NCI-H82 treated with DMSO at 0.1 percent for 48 hours (cell line): ENCODE measurements at regions not wholly inside any gene's neighbourhood (a gene's known extent, or its start where the extent isn't known, plus 50 kb on each side); places are given as distances from the start of the nearest gene placed in this dataset.

Source experiments
- DNase-seq: peaks from one replicate; lab custom pipeline; 2025; ENCODE audit not compliant: unreplicated experiment; lab: John Stamatoyannopoulos, UW

DNA sequence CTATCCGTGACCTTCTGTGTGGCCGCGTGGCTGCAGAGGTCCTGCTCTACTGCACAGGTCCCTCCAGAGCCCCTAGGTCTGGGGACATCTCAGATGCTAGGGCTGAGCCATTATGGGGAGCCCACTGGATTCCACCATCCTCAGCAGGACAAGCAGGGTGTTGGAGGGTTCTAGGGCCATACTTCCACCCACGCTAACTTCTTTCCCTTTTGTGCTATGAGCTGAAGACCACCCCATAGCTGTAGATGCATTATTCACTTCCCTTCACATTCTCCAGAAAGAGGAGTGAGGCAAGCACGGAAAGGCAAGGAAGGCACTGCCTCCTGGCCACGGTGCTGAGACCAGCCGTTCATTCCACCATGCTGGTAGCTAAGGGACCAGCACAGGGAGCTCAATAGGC, 149.5 kb upstream of the MYCN start:
- no peak for DNase-seq

DNA sequence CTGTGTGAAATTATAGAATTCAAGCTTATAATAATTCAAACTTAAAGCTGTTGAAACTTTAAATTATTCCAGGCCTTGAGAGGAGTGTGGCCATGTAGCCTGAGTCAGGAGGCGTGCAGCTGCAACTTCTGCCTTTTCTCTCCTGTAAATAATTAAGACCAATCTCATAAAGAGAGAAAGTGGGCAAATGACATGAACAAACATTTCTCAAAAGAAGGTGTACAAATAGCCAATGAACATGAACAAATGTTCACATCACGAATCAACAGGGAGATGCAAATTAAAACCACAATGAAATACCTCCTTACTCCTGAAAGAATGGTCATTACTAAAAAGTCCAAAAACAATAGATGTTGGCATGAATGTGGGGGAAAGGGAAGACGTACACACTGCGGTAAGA, 149.1 kb upstream of the MYCN start:
- no peak for DNase-seq

DNA sequence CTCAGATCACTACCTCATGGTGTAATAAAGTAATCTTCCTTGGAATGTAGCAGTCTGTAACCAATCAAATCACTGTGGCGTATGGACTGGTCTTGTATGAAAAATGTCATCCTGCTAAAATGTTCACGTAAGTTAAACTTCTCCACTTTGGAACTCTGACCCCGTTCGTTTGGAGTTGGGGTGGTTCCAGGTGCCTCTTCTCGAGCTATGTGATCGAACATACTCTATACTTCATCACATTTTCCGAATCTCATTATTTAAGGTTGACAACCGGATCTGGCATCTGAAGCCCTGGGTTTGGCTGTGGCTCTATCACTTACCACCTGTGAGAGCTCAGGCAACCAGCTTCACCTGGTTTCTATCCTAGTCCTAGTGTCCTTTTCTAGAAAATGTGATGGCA, 148.0 kb upstream of the MYCN start:
- no peak for DNase-seq

DNA sequence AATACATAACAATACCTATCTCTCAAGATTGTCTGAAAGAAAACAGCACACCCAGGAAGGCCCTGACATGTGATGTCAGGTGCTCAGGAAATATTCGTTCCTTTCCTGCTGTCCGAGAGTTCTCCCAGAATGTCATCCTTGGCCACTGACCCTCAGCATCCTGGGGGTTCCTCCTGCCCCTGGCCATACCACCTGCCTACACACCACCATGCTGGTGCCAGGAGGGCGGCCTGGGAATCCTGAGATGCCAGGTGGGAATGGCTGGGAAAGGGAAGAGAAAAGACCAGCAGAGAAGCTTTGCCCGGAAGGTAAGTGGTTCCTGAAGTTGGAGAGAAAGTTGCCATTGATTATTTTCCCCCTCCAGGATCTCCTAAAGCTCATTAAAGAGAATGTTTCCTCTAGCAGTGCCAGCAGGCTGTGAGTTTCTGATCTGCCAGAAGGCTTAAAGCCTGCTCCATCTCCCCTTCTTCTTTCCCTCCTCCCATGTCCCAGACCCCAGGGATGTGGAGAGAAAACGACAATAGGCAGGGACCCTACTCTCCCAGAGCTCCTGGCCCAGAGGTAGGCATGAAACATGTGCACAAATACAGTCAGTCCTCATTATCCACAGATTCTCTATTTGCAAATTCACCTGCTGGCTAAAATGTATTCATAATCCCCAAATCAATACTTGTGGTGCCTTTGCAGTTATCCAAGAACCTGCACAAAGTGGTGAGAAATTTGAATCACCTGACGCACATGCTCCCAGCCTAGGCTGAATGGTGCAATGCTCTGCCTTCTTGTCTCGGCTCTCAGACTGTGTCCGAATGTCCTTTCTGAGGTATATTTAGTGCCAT, 147.1 kb upstream of the MYCN start:
- DNase-seq: no peak

DNA sequence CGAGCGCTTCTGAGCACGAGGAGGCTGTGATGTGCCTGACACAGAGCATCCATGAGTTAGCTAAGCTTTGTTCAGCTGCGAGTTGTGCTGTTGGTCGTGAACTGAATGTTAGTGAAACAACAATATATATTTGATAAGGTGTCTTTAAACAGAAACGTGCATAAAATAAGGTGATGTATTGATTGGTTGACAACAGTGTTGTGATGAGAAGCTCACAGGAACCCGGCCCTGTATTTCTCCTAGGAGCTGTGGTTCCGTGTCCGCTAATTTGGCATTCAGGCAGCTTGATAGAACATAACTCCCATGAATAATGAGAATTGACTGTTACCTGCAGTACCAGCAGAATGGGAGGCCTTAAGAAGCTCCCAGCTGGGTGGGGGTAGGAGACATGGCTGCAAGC, 146.4 kb upstream of the MYCN start:
- no peak for DNase-seq

DNA sequence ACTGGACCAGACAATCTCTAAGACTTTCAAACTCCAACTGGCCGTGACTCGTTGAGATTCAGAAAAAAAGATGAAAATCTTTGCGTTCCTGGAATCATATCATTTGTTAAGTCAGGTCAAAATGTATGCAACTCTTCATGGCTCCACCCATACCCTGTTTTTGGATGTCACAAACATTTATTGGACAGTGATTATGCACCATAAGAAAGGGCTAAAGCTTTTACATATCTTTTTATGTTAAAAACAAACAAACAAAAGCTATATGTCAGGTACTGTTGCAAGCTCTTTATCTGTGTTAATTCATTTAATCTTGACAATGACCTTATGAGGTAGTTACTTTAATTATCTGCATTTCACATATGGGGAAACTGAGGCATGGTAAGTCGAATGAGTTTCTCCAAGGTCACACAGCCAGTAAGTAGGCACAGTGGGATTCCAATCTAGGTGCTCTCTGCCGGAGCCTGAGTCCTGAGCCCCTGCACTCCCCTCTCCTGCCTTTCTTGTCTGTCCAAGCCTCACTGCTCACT, 145.7 kb upstream of the MYCN start:
- no peak for DNase-seq

DNA sequence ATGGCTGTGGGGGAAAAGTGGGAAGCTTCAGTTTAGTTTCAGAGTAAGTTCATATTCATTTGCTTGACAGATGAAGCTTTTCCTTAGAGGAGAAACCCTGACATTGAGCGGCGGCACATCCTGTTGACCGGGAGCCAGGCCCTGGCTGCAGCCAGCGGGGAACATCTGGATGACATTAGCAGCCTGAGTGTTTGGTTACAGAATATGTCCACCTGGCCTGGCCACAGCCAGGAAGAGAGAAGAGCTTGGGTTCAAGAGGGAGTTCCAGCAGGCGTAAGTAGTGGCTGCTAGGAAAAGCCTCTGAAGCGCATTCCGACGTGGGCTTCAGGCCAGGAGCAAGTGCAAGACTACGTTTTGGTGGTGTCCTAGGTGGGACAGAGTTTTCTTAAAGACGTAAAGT, 144.9 kb upstream of the MYCN start:
- DNase-seq: no peak

DNA sequence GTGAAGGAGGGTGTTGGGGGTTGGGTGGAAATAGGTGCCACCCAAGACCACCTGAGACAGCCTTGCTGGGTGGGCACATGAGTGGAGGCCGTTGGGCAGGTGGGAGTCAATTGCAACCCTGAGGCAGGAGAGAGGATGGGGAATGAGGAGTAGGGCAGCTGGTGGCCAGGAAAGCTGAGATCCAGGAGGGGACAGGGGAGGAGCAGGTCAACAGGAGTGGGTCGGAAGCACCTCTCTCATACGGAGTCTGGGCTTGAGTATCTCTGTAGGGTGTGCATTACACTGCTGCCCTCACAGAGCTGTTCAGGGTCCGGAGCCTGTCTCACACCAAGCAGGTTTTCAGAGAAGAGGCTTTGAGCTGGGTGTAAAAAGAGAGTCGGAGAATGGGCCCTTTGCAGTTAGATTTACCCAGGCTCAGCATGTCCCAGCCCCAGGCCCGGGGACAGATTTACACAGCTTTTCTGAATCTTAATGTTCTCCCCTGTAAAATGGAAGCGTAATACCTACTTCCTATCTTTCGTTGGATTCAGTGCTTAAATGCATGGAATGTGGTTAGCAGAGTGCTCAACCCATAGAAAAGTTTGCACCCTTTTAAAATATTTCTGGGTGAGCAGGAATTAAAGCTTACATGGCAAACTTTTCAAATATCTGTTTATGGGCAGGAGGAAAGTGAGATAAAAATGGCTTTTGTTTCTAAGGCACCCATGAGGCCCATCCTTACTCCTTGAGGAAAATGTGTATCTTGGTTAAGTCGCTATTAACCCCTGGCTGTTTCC, 144.0 kb upstream of the MYCN start:
- no peak for DNase-seq

DNA sequence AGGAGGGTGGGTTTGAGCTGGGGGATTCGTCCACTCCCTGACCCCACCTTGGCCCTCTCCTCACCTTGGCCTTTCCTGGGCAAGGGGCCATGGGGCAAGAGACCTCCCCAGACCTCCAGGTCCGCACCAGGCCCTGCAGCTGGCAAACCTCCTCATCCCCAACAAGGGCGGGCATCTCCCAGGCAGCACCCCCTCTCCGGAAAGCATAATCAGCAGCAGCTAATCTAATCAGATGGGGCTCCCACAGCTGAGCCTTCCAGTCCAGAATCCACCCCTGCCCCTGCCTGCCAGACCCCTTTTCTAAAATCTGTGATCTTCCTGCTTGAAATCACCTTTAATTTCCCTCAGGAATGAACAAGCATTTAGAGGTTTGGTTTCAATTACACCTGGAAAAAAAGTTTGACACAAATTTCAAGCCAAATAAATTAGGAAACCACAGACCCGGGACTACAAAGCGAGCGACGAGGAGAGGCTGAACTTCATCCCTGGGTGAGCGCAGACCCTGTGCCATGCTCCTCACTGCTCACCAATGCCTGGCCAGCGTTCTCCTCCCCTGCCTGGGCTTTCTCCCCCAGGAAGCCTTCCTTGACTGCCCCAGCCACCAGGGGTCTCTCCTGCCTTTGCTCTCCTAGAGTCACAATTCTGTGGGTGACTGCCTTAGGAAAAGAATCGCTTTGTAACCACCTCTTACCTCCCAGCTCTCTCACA, 143.0 kb upstream of the MYCN start:
- peak; percentile 22 for DNase-seq

DNA sequence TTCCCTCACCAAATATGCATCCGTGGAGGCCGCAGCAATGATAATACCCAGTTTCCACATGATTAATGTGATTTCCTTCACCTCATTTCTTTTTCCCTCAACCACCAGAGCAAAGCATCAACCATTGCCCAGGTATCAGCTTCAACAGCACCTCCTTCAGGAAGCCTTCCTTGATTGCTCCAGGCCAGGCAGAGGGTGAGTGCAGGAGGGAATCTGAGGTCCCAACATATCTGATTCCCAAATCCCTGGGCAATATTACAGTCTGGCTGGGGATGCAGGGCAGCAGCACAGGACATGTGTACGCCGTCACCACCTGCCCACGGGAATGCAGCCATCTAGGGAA, 142.4 kb upstream of the MYCN start:
- no peak for DNase-seq

DNA sequence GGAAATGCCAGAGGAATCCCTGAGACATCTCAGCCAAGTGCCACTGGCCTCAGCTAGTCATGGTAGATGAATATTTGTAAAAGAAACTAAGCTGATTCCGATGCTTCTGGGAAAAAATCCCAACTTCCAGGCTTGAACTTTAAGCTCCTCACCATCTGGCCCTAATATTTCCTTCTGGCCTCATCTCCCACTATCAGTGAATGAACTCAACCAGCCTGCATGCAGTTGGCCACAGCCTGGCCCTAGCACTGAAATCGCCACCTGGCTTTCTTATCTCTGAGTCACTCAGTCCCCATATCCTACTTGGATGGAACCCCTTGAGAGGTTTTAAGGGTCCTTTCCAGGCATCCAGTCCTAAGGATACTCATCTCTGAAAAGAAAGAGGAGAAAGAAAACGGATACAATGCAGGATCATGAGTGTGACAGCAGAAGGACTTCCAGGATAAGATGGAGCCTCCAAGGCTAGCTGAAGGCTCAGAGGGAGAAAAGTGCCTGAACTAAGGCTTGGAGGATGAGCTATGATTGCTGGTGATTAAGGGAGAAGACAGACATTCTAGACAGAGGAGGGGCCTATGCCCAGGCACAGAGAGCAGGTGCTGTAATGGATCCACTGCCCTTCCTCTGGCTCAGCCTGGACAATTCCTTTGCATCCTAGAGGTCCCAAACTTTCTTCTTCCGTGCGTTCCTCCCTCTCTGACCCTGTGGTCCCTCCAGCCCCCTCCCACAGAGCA, 141.5 kb upstream of the MYCN start:
- DNase-seq: peak; percentile 73

DNA sequence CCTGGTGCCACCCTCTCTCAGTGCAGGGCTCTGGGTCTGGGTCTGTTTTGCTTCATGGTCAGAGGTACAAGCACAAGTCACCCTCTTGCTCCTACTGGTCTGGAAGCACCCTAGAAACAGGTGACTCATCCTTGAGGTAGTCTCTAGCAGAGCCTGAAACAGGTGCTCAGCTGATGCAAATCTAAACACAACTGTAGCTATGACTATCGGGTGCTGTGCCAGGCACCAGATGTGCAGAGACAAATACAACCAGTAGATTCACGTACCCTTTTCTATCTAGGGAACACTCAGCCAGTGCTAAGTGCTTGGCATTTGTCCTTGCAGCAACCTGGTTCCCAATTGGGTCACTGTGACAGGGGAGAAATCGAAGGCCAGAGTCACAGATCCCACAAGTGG, 140.9 kb upstream of the MYCN start:
- no peak for DNase-seq

DNA sequence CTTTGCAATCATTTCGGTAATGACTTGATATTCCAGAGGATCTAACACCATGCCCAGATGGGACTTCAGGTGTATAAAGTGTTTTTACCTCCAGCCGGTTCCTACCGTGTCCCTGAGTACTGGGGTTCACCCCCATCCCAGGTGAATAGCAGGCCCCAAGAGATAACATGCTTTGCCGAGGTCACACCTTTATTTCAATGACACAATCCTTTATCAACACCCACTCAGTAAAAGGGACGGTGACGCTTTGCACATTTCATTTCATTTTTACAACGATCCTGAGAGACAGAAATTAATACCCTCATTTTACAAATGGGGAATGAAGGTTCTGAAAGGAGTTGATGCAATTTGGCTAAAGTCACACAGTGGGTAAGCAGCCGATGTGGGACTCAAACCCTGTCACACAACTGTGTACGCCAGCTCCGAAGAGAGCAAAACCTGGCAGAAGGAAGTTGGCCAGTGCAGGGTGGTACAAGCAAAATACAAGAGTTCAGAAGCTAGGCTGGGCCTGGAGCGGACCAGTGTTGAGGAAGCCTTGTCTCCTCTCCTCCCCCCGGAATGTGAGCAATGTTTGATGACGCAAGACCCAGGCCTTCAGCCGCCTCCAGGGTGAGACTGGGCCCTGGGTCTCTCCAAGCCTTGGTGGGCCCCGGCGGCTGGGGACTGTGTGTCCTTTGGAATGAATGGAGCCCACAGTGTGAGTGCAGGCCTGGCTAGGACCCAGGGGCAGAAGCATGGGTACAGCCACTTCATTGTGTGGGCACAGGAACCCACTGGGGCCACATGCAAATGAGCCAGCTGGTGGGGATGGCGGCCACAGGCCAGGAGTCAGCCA, 139.6 kb upstream of the MYCN start:
- no peak for DNase-seq

DNA sequence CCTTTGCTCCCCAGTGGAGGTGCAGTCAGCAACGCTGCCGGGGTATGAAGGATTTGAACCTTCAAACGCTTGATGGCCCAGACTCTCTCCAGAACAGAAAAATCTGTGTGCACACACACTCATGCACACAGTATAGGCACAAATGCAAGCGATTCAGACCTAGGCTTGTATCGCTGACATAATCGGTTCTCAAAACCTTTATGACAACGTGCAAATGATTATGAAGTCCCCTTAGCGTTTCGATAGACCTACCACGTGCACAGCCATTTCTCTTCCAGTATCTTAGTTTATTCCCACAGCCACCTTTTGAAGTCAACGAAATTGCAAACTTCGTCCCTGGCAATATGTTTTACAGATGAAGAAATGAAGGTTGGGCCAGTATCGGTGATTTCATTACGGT, 138.9 kb upstream of the MYCN start:
- DNase-seq: no peak

DNA sequence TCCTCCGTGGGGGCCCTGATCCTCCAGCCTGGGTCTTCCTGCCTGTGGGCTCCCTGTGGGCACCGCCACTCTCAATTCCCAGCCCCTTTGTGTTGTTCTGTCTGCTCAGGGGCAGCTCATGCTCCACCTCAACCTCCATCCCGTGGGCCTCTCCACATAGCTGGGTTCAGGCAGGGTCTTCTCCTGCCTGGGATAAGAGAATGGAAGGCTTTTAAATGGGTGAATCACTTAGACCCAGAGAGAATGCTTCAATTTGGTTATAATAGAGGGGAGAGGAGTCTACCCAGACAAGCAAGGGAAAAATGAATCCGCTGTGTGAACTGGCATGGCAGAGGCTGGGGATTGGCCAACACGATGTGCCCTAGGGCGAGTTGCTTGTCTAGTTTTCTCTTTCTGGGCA, 138.4 kb upstream of the MYCN start:
- DNase-seq: no peak

DNA sequence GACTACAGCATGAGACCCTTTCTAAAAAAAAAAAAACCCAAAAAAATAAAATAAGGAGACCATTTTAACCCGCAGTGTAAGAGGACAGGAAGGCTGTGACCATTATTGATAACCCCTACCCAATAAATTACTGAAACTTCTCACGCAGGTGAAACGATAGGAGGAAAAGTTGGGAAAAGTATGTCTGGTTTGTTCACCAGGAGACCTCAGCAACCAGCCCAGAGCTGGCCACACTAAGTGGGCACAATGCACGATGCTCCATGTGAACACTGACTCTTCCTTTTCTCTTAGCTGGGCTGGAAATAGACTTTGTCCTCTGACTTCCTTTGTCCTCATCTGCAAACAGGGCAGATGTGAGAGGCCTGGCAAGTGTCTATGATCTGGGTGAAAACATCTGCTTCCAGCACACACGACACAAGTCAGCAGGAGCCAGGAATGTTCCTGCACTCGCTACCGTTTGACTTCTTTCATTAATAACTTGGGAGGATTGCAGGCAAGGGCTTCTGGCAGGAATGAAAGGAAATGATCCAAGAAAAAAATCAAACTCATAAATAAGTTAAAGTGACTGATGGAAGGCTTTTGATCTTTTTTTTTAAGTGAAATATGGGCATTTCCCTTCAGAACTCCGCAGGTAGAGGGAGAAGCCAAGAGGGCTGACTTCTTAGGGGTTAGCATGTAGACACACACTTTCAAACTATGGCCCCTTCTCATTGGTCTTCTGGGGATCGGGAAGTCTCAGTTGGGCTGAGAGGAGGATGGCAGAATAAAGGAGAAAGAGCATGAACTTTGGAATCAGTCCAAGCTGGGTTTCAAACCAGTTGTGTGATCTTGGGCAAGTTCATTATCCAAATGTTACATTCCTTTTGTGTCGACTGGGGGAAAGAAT, 137.4 kb upstream of the MYCN start:
- DNase-seq: no peak

DNA sequence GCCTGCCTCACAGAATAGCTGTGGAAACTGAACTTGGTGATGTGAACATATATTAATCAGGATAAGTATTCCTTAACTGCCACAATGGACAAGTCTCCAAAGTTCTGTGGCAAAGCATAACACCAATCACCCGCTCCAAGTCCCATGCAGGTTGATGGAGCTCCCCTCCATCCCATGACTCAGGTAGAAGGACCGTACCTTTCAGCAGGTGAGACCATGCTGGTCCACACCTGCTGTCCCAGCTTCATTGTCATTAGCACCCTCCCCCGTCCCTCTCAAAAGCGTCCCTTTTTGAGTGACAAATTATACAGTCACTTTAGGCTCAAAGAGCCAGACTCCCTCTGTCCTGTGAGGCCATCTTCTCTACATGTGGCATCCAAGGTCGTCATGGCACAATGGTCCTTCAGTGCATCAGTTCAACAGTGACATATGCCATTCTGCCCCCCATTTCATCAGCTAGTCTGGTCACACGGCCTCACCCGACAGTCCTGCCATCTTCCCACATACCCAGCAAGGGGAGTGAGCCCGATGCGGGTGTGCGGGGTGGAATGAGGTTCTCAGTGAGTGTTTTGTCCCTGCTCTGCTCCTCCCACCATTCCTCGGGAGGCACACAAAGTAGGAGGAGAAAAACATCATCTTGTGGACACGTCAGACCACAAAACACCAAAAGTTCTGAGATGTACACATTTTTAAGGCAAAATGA, 136.7 kb upstream of the MYCN start:
- DNase-seq: no peak

DNA sequence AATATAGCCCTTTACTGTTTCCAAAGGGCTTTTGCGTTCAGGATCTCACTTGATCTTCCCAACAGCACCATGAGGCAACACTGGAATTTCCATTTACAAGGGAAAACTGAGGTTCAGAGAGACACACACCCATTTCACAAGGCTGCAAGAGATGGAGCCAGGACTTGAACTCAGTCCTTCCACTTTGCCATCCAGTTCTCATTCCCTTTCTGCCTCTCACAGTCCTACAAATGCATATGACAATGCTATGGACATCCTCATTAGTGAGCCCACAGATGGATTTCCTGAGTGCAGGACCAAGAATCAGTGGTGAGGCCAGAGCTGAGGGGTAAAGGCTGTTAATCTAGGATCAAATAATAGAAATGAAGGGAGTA, 136.1 kb upstream of the MYCN start:
- no peak for DNase-seq

DNA sequence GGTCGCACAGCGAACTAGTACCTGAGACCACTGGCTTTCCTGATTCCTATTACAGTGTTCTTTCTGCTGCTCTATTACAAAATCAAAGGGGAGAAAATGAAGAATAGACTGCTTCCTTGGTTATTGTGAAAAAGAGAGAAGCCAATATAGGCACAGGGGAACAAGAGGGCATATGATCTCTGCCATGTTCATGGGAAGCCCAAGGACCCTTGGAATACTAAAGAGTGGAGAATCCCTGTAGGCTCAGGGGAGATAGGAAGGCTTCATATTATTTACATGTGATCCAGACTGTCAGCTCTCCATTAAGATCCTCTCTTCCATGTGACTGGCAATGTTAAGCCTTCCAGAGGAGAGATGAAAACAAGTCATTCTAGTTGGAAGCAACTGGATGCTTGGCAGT, 135.7 kb upstream of the MYCN start:
- DNase-seq: no peak
